Fibroblast of lung (primary cell): ENCODE measurements at regions not wholly inside any gene's neighbourhood (a gene's known extent, or its start where the extent isn't known, plus 50 kb on each side); places are given as distances from the start of the nearest gene placed in this dataset.

ENCODE experiments used
- CTCF ChIP-seq, 2 donors: IDR thresholded peaks in 1 of 2; conservative IDR thresholded peaks in 1 of 2; 1 replicate in 1 of 2; 2 replicates in 1 of 2; pipeline ENCODE4 v1.5.1; 2011 to 2012; ENCODE audit warnings: low read length in 2 of 2, control low read depth in 1 of 2, inconsistent platforms in 1 of 2, low read depth in 1 of 2, mild to moderate bottlenecking in 1 of 2
- EZH2 ChIP-seq: IDR thresholded peaks from 2 replicates; pipeline ENCODE4 v1.5.1; 2012; ENCODE audit warnings: low read length, control low read depth, mild to moderate bottlenecking; ENCODE audit errors: missing control alignments

GRCh38 chr15:31234815-31235214, 91.8 kb upstream of the KLF13 start:
- no peak for TF ChIP-seq CTCF (conservative IDR thresholded peaks at IDR 0.05 in 1 of 2, IDR thresholded peaks at IDR 0.05 in 1 of 2; ENCODE audit: low read depth in 1 of 2, low read length in 2 of 2)
- TF ChIP-seq EZH2: no peak
